Mammary epithelial cell (primary cell): ENCODE measurements at regions not wholly inside any gene's neighbourhood (a gene's known extent, or its start where the extent isn't known, plus 50 kb on each side); places are given as distances from the start of the nearest gene placed in this dataset.

Experiments used
- EZH2 ChIP-seq: IDR thresholded peaks from 2 replicates; pipeline ENCODE4 v1.6.1; 2012; ENCODE audit warnings: low read length, inconsistent platforms, borderline replicate concordance
- TF ChIP-seq, protein P1 (sequence below), 2 donors: IDR thresholded peaks in 1 of 2; conservative IDR thresholded peaks in 1 of 2; 2 replicates each; pipeline ENCODE4 v1.5.1; 2011 to 2012; ENCODE audit warnings: inconsistent platforms in 2 of 2, low read length in 2 of 2, mild to moderate bottlenecking in 2 of 2, control low read depth in 1 of 2, low read depth in 1 of 2; ENCODE audit not compliant: insufficient read depth in 1 of 2; ENCODE audit errors: extremely low read depth in 1 of 2

GRCh38 chr7:46028246-46028645 lies 107.2 kb upstream of the IGFBP3 start:
- TF ChIP-seq, protein P1, sequence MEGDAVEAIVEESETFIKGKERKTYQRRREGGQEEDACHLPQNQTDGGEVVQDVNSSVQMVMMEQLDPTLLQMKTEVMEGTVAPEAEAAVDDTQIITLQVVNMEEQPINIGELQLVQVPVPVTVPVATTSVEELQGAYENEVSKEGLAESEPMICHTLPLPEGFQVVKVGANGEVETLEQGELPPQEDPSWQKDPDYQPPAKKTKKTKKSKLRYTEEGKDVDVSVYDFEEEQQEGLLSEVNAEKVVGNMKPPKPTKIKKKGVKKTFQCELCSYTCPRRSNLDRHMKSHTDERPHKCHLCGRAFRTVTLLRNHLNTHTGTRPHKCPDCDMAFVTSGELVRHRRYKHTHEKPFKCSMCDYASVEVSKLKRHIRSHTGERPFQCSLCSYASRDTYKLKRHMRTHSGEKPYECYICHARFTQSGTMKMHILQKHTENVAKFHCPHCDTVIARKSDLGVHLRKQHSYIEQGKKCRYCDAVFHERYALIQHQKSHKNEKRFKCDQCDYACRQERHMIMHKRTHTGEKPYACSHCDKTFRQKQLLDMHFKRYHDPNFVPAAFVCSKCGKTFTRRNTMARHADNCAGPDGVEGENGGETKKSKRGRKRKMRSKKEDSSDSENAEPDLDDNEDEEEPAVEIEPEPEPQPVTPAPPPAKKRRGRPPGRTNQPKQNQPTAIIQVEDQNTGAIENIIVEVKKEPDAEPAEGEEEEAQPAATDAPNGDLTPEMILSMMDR (conservative IDR thresholded peaks at IDR 0.05 in 1 of 2, IDR thresholded peaks at IDR 0.05 in 1 of 2; ENCODE audit: extremely low read depth in 1 of 2, insufficient read depth in 1 of 2, low read depth in 1 of 2, low read length in 2 of 2) = no peak
- no peak for TF ChIP-seq EZH2
